Body of pancreas (tissue), 4 donors: ENCODE measurements at regions not wholly inside any gene's neighbourhood (a gene's known extent, or its start where the extent isn't known, plus 50 kb on each side); places are given as distances from the start of the nearest gene placed in this dataset.
A peak's percentile ranks its signal among the peaks of the same experiment; 100 is the strongest.

Experiments used
- ATAC-seq: fragments of 150-250 bp; one replicate; pipeline ENCODE4 v1.9.1; 2016
- DNase-seq, 4 donors: peaks; one replicate each; pipeline ENCODE4 v3.0.0-alpha.2; 2019
- H3K27ac ChIP-seq, 4 donors: fragments of 200-600 bp; sonication (generic); 1 replicate in 3 of 4; 2 replicates in 1 of 4; pipeline versions ENCODE4 v1.5.1 to v1.6.1; 2016 to 2019; ENCODE audit warnings: mild to moderate bottlenecking in 1 of 4, mixed read lengths in 1 of 4, moderate library complexity in 1 of 4
- H3K27me3 ChIP-seq, 2 donors: fragments of 200-600 bp; sonication (generic); one replicate each; pipeline ENCODE4 v1.6.0; 2016; ENCODE audit warnings: mild to moderate bottlenecking in 1 of 2
- H3K36me3 ChIP-seq, 2 donors: fragments of 200-600 bp; sonication (generic); replicated peaks in 1 of 2; 2 replicates each; pipeline ENCODE4 v1.5.1; 2016; ENCODE audit warnings: low read depth in 2 of 2; ENCODE audit not compliant: insufficient read depth in 1 of 2
- H3K4me1 ChIP-seq: fragments of 200-600 bp; sonication (generic); one replicate; pipeline ENCODE4 v1.6.0; 2016
- H3K4me3 ChIP-seq, 2 donors: fragments of 200-600 bp; sonication (generic); 1 replicate in 1 of 2; 2 replicates in 1 of 2; pipeline ENCODE4 v1.5.1; 2016 to 2019
- H3K9me3 ChIP-seq, 3 donors: fragments of 200-600 bp; sonication (generic); 1 replicate in 2 of 3; 2 replicates in 1 of 3; pipeline ENCODE4 v1.5.1; 2016
- POLR2A ChIP-seq, 3 donors: fragments of 450-650 bp; IDR thresholded peaks; one replicate each; pipeline ENCODE4 v1.6.1; 2016; ENCODE audit warnings: antibody characterized with exemption in 3 of 3, mild to moderate bottlenecking in 2 of 3
- WGBS, 2 donors: methylation state at CpG; one replicate each; pipeline ENCODE4 v1.1.5; 2017; 5-methylcytosine and 5-hydroxymethylcytosine counted together
- intact Hi-C: fragments of 100-400 bp; cut with DNase I; formaldehyde crosslinking; loops from one replicate; pipeline ENCODE4 v1.15.1; 2023
- TF ChIP-seq, protein P1 (sequence below), 7 experiments: fragments of 450-650 bp in 4 of 7; fragments of 200-600 bp in 3 of 7; sonication (generic) in 3 of 7; IDR thresholded peaks; one replicate each; pipeline ENCODE4 v1.5.1; 2016 to 2019; ENCODE audit warnings: antibody characterized with exemption in 7 of 7

DNA sequence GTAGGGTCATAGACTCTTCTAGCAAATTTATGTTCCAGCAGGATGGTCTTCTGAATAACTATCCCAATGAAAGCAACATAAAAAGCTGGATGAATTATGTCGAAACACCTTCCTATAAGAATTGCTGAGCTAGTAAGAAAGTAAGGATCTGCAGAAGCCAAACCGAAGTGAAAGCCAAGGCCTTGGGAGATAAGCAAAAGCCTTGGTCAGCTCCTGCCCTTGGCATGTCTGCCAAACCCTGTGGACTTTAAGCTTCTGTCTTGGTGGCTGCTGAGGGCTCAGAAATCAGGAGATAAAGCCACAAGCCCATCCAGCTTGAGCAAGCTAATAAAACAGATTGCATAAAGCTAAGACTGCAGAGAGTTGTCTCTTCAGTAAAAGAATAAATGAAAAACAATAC lies 81.2 kb upstream of the KCND3 start:
- Histone ChIP-seq H3K36me3 (no peaks in the 10 kb centered on the region), H3K9me3 (no peaks in the 10 kb centered on the region), H3K4me3 (no peak overlapping the region), H3K27me3 (no peaks in the 10 kb centered on the region), H3K4me1 (peaks cover 14% of the 10 kb centered on the region), H3K27ac (no peak overlapping the region)
- DNase-seq: peak; percentile 28 to 65 (median 54)
- ATAC-seq: peak; percentile 66
- intact Hi-C loops: no loop called here
- TF ChIP-seq POLR2A (IDR thresholded peaks at IDR 0.05): no peak
- TF ChIP-seq, protein P1, sequence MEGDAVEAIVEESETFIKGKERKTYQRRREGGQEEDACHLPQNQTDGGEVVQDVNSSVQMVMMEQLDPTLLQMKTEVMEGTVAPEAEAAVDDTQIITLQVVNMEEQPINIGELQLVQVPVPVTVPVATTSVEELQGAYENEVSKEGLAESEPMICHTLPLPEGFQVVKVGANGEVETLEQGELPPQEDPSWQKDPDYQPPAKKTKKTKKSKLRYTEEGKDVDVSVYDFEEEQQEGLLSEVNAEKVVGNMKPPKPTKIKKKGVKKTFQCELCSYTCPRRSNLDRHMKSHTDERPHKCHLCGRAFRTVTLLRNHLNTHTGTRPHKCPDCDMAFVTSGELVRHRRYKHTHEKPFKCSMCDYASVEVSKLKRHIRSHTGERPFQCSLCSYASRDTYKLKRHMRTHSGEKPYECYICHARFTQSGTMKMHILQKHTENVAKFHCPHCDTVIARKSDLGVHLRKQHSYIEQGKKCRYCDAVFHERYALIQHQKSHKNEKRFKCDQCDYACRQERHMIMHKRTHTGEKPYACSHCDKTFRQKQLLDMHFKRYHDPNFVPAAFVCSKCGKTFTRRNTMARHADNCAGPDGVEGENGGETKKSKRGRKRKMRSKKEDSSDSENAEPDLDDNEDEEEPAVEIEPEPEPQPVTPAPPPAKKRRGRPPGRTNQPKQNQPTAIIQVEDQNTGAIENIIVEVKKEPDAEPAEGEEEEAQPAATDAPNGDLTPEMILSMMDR (IDR thresholded peaks at IDR 0.05): no peak
- WGBS, 2 donors: 35 to 42% methylated on average over 2 of the region's 2 CpGs

DNA sequence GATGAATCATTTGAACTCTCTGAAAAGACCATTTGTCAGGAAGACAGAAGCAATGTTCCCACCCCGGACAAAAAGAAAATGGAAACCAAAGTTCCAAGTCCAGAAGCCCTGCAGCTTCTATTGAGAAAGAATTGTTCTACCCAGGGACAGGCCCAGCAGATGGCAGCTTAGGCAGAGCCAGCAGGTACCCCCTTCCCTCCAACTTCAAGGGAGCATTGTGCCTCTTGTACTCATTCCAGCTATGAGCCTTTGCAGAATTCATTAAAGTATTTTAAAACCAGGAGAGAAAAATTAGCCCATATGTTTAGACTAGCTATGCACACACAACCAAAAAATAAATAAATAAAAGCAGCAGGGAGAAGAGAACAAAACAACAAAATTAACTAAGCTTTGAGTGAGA lies 85.2 kb upstream of the KCND3 start:
- no peak for ATAC-seq
- no peak for DNase-seq
- WGBS, 2 donors: 70 to 83% methylated on average over 1 of the region's 1 CpG

DNA sequence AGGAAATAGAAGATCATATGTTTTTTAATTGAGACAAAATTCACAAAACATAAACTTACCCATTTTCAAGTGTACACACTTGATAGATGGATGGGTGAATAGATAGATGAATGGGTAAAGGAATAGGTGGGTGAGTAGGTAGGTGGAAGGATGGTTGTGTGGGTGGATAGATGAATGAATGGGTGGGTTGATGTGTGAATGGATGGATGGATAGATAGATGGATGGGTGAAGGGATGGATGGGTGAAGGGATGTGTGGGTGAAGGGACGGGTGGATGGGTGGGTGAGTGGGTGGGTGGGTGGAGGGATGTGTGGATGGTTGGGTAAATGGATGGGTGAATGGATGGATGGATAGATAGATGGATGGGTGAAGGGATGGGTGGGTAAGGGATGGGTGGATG lies 86.1 kb upstream of the KCND3 start:
- Histone ChIP-seq H3K27me3 (no peaks in the 10 kb centered on the region), H3K9me3 (no peaks in the 10 kb centered on the region), H3K36me3 (no peaks in the 10 kb centered on the region), H3K27ac (no peak overlapping the region), H3K4me1 (peaks cover 9% of the 10 kb centered on the region), H3K4me3 (no peak overlapping the region)
- TF ChIP-seq, protein P1 (IDR thresholded peaks at IDR 0.05): no peak
- TF ChIP-seq POLR2A (IDR thresholded peaks at IDR 0.05): no peak
- no peak for ATAC-seq
- intact Hi-C loops: no loop called here
- WGBS, 2 donors: 42 to 92% methylated on average over 1 of the region's 1 CpG
- DNase-seq: no peak

More for the DNA sequence above, 85.2 kb upstream of the KCND3 start:
- Histone ChIP-seq H3K9me3 (no peaks in the 10 kb centered on the region), H3K27ac (no peak overlapping the region), H3K36me3 (no peaks in the 10 kb centered on the region), H3K4me1 (peaks cover 14% of the 10 kb centered on the region), H3K27me3 (no peaks in the 10 kb centered on the region), H3K4me3 (no peak overlapping the region)
- intact Hi-C loops: no loop called here
- TF ChIP-seq, protein P1 (IDR thresholded peaks at IDR 0.05): no peak
- TF ChIP-seq POLR2A (IDR thresholded peaks at IDR 0.05): no peak

DNA sequence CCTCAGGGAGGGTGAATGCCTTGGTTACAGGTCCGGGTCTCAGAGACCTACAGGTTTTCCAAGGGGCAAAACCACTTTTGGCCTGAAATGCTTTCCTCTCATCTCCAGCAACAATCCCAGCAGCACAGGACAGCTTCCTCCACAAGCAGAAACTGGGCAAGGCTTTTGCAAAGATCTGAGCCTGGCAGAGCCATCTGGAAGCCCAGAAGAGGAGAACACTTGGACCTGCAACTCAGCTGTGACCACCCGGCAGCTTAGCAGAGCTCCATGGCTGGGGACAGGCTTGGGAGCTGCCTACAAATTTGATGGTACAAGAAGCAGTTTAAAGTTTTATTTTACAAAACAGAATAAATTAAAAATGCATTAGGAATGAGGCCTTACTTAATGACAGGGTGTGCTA lies 90.0 kb upstream of the KCND3 start:
- H3K36me3 ChIP-seq: no peaks in the 10 kb centered on the region
- H3K4me3 ChIP-seq: no peak overlapping the region
- TF ChIP-seq, protein P1 (IDR thresholded peaks at IDR 0.05): no peak
- no peak for TF ChIP-seq POLR2A (IDR thresholded peaks at IDR 0.05)
- intact Hi-C loops: no loop called here
- 43 to 55% methylated on average over 2 of the region's 2 CpGs for WGBS, 2 donors
- no peaks in the 10 kb centered on the region for H3K9me3 ChIP-seq
- no peak for ATAC-seq
- no peaks in the 10 kb centered on the region for H3K4me1 ChIP-seq
- H3K27me3 ChIP-seq: no peaks in the 10 kb centered on the region
- no peak for DNase-seq
- no peak overlapping the region for H3K27ac ChIP-seq

DNA sequence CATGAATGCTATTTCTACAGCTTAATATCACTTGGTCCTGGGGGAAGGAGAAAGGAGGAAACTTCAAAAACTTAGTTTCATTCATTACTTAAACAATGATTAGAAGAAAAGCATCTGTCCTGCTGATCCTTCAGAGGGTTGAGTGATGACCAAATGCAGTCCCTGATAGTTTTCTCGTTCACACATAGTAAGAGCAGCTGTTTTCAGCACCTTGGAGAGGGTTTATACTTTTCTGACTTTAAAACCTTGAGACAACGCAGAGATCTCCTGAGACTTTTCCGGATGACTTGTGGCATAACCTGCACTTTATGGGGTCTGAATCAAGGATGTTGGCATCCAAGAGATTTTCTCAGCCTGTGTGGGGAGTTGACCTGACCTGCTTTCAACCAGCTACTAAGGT lies 94.0 kb upstream of the KCND3 start:
- WGBS, 2 donors: 13 to 21% methylated on average over 3 of the region's 3 CpGs
- DNase-seq: no peak

More for the DNA sequence above, 94.0 kb upstream of the KCND3 start:
- intact Hi-C loops: no loop called here
- Histone ChIP-seq H3K9me3 (no peaks in the 10 kb centered on the region), H3K27ac (no peak overlapping the region), H3K4me1 (no peaks in the 10 kb centered on the region), H3K27me3 (no peaks in the 10 kb centered on the region), H3K36me3 (no peaks in the 10 kb centered on the region), H3K4me3 (no peak overlapping the region)
- no peak for TF ChIP-seq POLR2A (IDR thresholded peaks at IDR 0.05)
- TF ChIP-seq, protein P1 (IDR thresholded peaks at IDR 0.05): no peak
- no peak for ATAC-seq
